CD1c-positive myeloid dendritic cell (primary cell): ENCODE measurements at regions not wholly inside any gene's neighbourhood (a gene's known extent, or its start where the extent isn't known, plus 50 kb on each side); places are given as distances from the start of the nearest gene placed in this dataset.
"Not testable (repeated sequence)": the region's sequence is repeated elsewhere in the genome, so short reads cannot be mapped to it uniquely, and the experiment has no call there.

Source experiments
- DNase-seq: peaks from one replicate; pipeline ENCODE4 v3.0.0-alpha.2; 2016; ENCODE audit errors: extremely low spot score

GRCh38 chr10:36496758-36497157 lies 628.6 kb upstream of the ANKRD30A start:
- no peak for DNase-seq

- DNase-seq: no peak
Observed at GRCh38 chr10:36494371-36494770, 631.0 kb upstream of the ANKRD30A start.

GRCh38 chr10:36493516-36493880 lies 631.9 kb upstream of the ANKRD30A start:
- DNase-seq: no peak

- DNase-seq: no peak
Observed at GRCh38 chr10:36492590-36493515, 632.5 kb upstream of the ANKRD30A start.

GRCh38 chr10:36491926-36492325 lies 633.5 kb upstream of the ANKRD30A start:
- DNase-seq: no peak

- DNase-seq: no peak
Observed at GRCh38 chr10:36489611-36490228, 635.7 kb upstream of the ANKRD30A start.

GRCh38 chr10:36489181-36489580 lies 636.2 kb upstream of the ANKRD30A start:
- DNase-seq: no peak

- no peak for DNase-seq
Observed at GRCh38 chr10:36488579-36488978, 636.8 kb upstream of the ANKRD30A start.

- DNase-seq: no peak
Observed at GRCh38 chr10:36479073-36479472, 646.3 kb upstream of the ANKRD30A start.

- no peak for DNase-seq
Observed at GRCh38 chr10:36476399-36476798, 649.0 kb upstream of the ANKRD30A start.

GRCh38 chr10:36475746-36476145 lies 649.7 kb upstream of the ANKRD30A start:
- DNase-seq: no peak

GRCh38 chr10:36474456-36474855 lies 650.9 kb upstream of the ANKRD30A start:
- no peak for DNase-seq

- DNase-seq: no peak
Observed at GRCh38 chr10:36473122-36473521, 652.3 kb upstream of the ANKRD30A start.

- DNase-seq: no peak
Observed at GRCh38 chr10:36469585-36469984, 655.8 kb upstream of the ANKRD30A start.

- DNase-seq: no peak
Observed at GRCh38 chr10:36468620-36469019, 656.8 kb upstream of the ANKRD30A start.

GRCh38 chr10:36465604-36466379 lies 659.6 kb upstream of the ANKRD30A start:
- no peak for DNase-seq

- no peak for DNase-seq
Observed at GRCh38 chr10:36464291-36464690, 661.1 kb upstream of the ANKRD30A start.

- no peak for DNase-seq
Observed at GRCh38 chr10:36463390-36463789, 662.0 kb upstream of the ANKRD30A start.

GRCh38 chr10:36462194-36462593 lies 663.2 kb upstream of the ANKRD30A start:
- DNase-seq: no peak

GRCh38 chr10:36458437-36458836 lies 667.0 kb upstream of the ANKRD30A start:
- DNase-seq: not testable (repeated sequence)

GRCh38 chr10:36457751-36458150 lies 667.6 kb upstream of the ANKRD30A start:
- no peak for DNase-seq

GRCh38 chr10:36455526-36456133 lies 669.8 kb upstream of the ANKRD30A start:
- no peak for DNase-seq
